ENCODE measurements at regions not wholly inside any gene's neighbourhood (a gene's known extent, or its start where the extent isn't known, plus 50 kb on each side); places are given as distances from the start of the nearest gene placed in this dataset.

- Histone ChIP-seq H3K9me2 (ENCODE audit: low read depth, low read length) (no peaks in the 10 kb centered on the region), H3K27me3 (ENCODE audit: insufficient read depth, low read length) (no peaks in the 10 kb centered on the region), H3K27ac (ENCODE audit: low read depth, low read length, poor library complexity, severe bottlenecking) (no peak overlapping the region), H3K36me3 (ENCODE audit: insufficient read depth, low read length) (no peaks in the 10 kb centered on the region), H3F3A (ENCODE audit: insufficient read depth, low read length) (no peaks in the 10 kb centered on the region), H3K4me3 (ENCODE audit: low read depth, low read length, poor library complexity, severe bottlenecking) (no peak overlapping the region), H3K9me3 (ENCODE audit: low read length) (no peaks in the 10 kb centered on the region), H3K79me2 (ENCODE audit: insufficient read depth, low read length) (no peaks in the 10 kb centered on the region), H3K4me1 (ENCODE audit: insufficient read depth, low read length, severe bottlenecking) (no peaks in the 10 kb centered on the region), H3K9ac (ENCODE audit: low read length) (no peak overlapping the region), H4K20me1 (ENCODE audit: insufficient read depth, low read length) (no peaks in the 10 kb centered on the region), H2AFZ (ENCODE audit: low read length) (no peak overlapping the region), H3K4me2 (ENCODE audit: low read length) (no peak overlapping the region)
- TF ChIP-seq CTCF (IDR thresholded peaks at IDR 0.05; ENCODE audit: low read length) (no peak), EZH2 (IDR thresholded peaks at IDR 0.05; ENCODE audit: borderline replicate concordance, low read length) (no peak)
These were observed 311.5 kb downstream of the SV2B start for GRCh38 chr15:91411586-91411985.

GRCh38 chr15:91412138-91412928, 312.3 kb downstream of the SV2B start:
- TF ChIP-seq EZH2 (IDR thresholded peaks at IDR 0.05; ENCODE audit: borderline replicate concordance, low read length) = no peak
- no peak for TF ChIP-seq CTCF (IDR thresholded peaks at IDR 0.05; ENCODE audit: low read length)
- Histone ChIP-seq H3K27me3 (ENCODE audit: insufficient read depth, low read length) (no peaks in the 10 kb centered on the region), H3K9me3 (ENCODE audit: low read length) (no peaks in the 10 kb centered on the region), H3K4me1 (ENCODE audit: insufficient read depth, low read length, severe bottlenecking) (no peaks in the 10 kb centered on the region), H3K27ac (ENCODE audit: low read depth, low read length, poor library complexity, severe bottlenecking) (no peak overlapping the region), H3K4me2 (ENCODE audit: low read length) (no peak overlapping the region), H4K20me1 (ENCODE audit: insufficient read depth, low read length) (no peaks in the 10 kb centered on the region), H3K79me2 (ENCODE audit: insufficient read depth, low read length) (no peaks in the 10 kb centered on the region), H2AFZ (ENCODE audit: low read length) (no peak overlapping the region), H3K9ac (ENCODE audit: low read length) (no peak overlapping the region), H3F3A (ENCODE audit: insufficient read depth, low read length) (no peaks in the 10 kb centered on the region), H3K9me2 (ENCODE audit: low read depth, low read length) (no peaks in the 10 kb centered on the region), H3K4me3 (ENCODE audit: low read depth, low read length, poor library complexity, severe bottlenecking) (no peak overlapping the region), H3K36me3 (ENCODE audit: insufficient read depth, low read length) (no peaks in the 10 kb centered on the region)

- Histone ChIP-seq H4K20me1 (ENCODE audit: insufficient read depth, low read length) (no peaks in the 10 kb centered on the region), H3K9me3 (ENCODE audit: low read length) (no peaks in the 10 kb centered on the region), H2AFZ (ENCODE audit: low read length) (no peak overlapping the region), H3K36me3 (ENCODE audit: insufficient read depth, low read length) (no peaks in the 10 kb centered on the region), H3K4me1 (ENCODE audit: insufficient read depth, low read length, severe bottlenecking) (no peaks in the 10 kb centered on the region), H3K9me2 (ENCODE audit: low read depth, low read length) (no peaks in the 10 kb centered on the region), H3K79me2 (ENCODE audit: insufficient read depth, low read length) (no peaks in the 10 kb centered on the region), H3K4me2 (ENCODE audit: low read length) (no peak overlapping the region), H3F3A (ENCODE audit: insufficient read depth, low read length) (no peaks in the 10 kb centered on the region), H3K27me3 (ENCODE audit: insufficient read depth, low read length) (no peaks in the 10 kb centered on the region), H3K4me3 (ENCODE audit: low read depth, low read length, poor library complexity, severe bottlenecking) (no peak overlapping the region), H3K27ac (ENCODE audit: low read depth, low read length, poor library complexity, severe bottlenecking) (no peak overlapping the region), H3K9ac (ENCODE audit: low read length) (no peak overlapping the region)
- TF ChIP-seq CTCF (IDR thresholded peaks at IDR 0.05; ENCODE audit: low read length) (no peak), EZH2 (IDR thresholded peaks at IDR 0.05; ENCODE audit: borderline replicate concordance, low read length) (no peak)
These were observed 313.1 kb downstream of the SV2B start for GRCh38 chr15:91413142-91413541.
